Activated CD8-positive, alpha-beta memory T cell treated with anti-CD3 and anti-CD28 coated beads for 36 hours (primary cell): ENCODE measurements at regions not wholly inside any gene's neighbourhood (a gene's known extent, or its start where the extent isn't known, plus 50 kb on each side); places are given as distances from the start of the nearest gene placed in this dataset.
"Not testable (repeated sequence)": the region's sequence is repeated elsewhere in the genome, so short reads cannot be mapped to it uniquely, and the experiment has no call there.

Experiments used
- CTCF ChIA-PET: fragments of 350-600 bp; sonication (Branson Sonifier 250); formaldehyde crosslinking; loops from one replicate; lab custom pipeline; 2021; ENCODE audit warnings: antibody characterized with exemption; lab: Charles Lee
- POLR2A ChIA-PET: fragments of 350-600 bp; sonication (Branson Sonifier 250); formaldehyde crosslinking; loops from one replicate; lab custom pipeline; 2021; ENCODE audit warnings: antibody characterized with exemption; lab: Charles Lee

DNA sequence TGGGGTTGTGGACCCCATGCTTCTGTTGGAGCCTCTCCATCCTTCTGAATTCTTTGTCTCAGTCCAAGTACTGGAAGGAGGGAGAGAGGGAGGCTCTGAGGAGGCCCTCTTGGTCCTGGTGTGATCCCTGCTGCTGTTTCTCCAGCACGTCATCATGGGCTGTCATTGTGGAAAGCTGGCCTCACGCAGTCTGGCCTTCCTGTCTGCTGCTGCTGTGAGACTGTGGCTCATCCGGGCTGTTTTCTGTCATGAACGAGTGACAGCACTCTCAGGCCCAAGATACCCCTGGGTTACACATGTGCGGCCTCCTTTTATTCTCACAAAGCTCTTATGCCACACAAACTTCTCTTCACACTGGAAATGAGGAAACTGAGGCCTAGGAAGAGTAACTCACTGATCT, 499.3 kb downstream of the CCDC171 start:
- POLR2A ChIA-PET: no interaction called here
- CTCF ChIA-PET: no interaction called here

DNA sequence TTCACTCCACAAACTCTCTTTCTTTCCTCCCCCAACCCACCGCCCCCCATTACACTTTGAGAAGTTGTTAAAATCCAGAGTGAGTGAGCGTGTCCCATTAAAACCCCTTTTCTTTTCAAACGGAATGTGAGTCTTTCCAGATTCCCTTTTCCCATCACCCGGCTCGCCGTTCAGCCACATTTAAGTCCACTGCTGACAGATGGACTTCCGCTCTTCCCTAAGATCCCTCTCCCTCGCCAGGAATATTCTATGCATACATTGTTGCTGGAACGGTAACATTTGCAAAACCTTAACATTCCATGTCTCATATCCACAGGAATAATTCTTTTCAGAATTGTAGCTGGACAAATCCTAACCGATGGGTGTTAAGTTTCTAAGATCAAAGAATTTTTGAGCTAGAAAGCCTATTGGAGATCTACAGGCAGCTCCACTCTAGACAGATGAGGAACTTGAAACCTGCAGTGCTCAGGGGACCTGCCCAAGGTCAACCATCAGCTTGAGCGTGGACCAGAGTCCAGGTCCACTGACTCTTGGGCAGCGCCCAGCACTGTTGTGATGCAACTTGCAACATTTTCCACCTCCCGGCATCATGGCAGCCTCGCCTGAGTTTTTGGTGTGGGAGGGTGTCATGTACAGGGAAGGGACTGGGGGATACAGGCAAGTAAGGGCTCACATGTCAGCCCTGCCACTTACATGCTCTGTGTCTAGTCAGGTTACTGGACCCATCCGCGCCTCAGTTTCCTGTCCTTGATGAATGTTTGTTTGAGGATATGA, 500.1 kb downstream of the CCDC171 start:
- CTCF ChIA-PET: no interaction called here
- POLR2A ChIA-PET: no interaction called here

DNA sequence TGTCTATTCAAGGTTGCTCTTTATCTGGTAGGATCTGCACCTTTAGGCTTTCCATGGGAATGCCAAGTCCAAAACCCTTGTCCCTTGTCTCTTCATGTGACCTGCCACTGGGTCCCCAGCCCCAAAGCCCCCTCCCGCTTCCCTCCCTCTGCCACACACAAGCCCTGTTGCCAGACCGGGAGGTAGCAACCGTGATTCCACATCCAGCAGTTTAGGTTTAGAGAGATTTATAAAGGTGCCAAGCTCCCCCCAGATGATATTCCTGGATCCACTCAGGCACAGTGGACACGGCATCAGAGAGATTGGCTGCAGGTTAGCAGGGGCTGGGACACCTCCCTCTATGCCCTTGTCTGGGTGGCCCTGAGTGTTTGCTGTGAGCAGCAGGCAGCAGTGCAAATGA, 504.7 kb downstream of the CCDC171 start:
- ChIA-PET CTCF (interaction anchor here (0.6 kb wide), 1 partner anchor 1135 kb away, joined by 5 read pairs; no protein-coding TSS in a partner anchor), POLR2A (no interaction called here)

DNA sequence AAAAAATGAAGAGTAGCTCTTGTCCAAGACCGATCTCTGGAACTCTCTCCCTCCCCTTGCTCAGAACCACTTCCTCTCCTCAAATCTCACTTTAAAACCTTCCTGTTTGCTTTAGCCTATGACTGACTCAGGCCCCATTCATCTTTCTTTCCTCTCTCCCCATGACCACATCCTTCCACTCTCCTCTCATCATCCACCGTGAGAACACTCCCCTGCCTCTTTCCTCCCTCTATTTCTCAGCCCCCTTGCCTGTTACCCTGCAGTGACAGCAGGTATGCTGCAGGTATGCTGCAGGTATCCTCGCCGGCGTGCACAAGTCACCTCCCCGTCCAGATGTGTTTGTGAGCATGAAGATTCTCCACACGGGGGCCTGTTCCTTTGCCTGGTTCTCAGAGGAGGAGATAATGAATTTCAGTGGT, 505.3 kb downstream of the CCDC171 start:
- POLR2A ChIA-PET: no interaction called here
- CTCF ChIA-PET: no interaction called here

DNA sequence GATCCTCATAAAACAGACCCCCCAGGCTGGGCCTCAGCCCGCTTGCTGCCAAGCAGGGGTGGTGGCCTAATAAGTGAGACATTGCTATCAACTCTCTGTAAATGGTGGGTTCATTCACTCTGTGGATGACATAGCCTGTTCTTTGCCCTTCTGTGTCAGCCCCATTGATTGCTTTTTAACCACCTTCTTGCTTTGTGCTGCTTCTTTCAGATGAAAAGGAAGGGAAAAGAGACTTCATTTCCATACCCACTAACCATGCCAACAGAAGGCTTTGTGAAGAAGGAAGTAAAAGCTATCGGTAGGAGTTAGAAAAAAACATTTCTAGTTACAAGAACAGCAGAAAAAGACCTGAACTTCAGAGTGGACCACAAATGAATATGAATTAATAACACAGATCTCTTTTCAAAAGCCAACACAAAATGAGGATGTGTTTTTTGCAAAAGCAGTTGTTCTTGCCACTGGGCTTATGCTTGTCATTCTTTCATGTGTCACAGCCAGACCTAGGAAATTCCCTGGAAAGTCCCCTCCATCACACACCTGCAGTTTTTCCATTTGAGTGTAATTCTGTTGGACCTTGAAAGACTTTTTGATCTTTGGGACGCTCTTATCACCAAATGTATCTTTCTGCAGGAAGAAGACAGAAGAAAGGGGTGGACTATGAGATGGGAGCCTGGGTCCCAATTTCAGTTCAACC, 507.7 kb downstream of the CCDC171 start:
- POLR2A ChIA-PET: no interaction called here
- CTCF ChIA-PET: no interaction called here

DNA sequence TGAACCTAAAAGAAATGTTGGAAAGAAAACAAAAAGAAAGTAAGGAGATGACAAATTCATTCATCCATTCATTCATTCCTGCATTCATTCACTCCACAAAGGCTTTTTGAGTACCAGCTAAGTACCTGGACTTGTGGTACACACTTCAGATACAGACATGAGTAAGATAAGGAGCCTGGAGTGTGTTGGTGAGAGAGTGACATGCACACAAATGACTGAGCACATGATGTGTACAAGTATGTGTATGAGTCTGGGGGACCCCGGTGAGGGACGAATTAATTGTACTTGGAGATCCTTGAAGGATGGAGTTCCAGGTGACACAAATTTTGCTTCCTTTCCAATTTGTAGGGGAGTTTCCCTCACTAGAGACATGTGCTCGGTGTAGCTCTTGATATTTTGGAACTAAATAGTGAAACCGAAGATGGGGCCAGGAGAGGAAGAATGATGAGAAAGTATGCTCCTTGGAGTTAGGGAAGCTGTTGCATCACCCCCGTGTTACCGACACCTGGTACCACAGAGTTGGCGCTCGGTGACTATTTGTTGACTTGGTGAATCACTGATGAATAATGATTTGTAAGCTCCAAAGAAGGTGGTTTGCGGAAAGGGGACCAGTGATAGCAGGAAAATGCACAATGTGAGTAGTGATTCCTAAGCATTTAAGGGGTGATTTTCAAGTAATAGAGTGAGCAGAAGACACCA, 509.8 kb downstream of the CCDC171 start:
- POLR2A ChIA-PET: no interaction called here
- CTCF ChIA-PET: no interaction called here

DNA sequence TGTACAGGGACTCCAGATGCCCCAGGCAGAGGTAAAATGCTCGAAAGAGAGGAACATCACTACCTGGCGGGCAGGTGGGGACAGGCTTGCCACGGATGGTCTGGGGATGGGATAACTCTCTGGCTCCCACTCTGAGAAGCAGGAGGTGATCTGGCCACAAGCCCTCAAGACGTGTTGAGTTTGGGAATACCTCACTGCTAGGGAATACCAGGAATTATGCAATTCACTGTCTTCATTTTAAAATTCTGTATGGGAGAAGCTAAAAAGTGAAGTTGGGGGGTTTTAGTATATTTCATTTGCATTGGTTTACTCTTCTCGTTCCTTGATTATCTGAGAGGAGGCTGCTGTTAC, 510.4 kb downstream of the CCDC171 start:
- ChIA-PET CTCF (no interaction called here), POLR2A (no interaction called here)

DNA sequence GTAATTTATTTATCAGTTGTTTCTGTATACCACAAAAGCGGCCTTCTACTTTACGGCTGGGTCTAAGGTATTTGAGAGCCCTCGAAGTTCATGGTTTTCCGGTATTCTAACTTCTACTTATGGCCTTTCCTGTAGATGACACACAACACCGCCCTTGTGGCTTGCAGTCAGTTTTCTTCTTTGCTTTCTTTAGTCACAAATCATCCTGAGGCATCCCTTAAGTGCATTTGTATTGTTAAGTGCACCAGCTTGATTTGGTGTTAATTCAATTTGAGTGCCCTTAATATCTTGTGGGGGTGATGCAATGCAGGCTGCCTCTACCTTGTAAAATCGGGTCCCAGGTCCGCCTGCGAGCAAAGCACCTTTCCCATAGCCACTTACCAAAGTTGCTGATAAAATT, 511.9 kb downstream of the CCDC171 start:
- ChIA-PET CTCF (no interaction called here), POLR2A (no interaction called here)

DNA sequence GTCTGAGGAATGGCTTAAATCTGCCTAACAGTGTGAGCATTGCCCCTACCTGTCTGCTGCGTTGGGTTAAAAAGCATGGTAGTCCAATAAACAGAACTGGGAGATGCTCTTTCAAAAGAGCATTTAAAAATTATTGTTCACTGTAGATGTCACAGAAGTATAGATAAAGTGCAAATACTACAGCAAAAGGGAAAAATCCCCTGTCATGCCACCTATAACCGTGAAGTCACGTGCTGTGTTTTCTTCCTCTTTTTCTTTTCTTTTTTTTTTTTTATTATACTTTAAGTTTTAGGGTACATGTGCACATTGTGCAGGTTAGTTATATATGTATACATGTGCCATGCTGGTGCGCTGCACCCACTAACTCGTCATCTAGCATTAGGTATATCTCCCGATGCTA, 513.4 kb downstream of the CCDC171 start:
- POLR2A ChIA-PET, CTCF ChIA-PET: not testable (repeated sequence)

DNA sequence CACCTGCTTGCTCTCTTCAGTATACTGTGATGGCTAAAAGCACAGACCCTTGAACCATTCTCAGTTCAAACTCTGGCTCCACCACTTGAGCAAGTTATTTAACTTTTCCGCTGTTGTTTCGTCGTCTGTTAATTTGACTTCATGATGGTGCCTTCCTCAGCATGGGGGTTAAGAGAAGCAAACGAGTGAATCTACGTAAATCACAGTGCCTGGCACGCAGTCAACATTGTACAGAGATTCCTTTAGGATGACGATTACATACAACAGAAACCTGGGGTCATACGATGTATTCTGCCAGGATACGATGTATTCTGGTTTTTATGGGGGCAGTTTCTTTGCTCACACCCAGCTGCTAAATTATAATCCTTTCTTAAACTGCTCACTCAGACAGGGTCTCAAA, 515.6 kb downstream of the CCDC171 start:
- CTCF ChIA-PET: no interaction called here

DNA sequence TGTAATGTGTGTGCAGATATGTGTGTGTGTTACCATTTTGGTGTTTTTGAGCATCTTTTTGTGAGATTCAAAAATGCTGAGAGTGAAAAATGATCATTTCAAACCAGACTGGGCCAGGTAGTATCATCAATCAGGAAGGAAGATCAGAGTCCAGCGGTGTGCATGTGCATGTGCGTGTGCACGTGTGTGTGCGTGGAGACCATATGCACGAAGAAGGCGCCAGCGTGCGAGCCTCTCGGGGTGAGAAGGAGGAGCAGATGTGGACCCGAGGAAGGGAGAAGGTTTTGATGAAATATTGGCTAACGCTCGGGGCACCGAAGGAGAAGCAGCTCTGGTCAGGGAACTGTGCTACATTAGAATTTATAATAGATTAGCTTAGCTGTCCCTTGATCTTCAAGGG, 516.4 kb downstream of the CCDC171 start:
- ChIA-PET CTCF (no interaction called here), POLR2A (no interaction called here)

More for the DNA sequence above, 515.6 kb downstream of the CCDC171 start:
- POLR2A ChIA-PET: no interaction called here

DNA sequence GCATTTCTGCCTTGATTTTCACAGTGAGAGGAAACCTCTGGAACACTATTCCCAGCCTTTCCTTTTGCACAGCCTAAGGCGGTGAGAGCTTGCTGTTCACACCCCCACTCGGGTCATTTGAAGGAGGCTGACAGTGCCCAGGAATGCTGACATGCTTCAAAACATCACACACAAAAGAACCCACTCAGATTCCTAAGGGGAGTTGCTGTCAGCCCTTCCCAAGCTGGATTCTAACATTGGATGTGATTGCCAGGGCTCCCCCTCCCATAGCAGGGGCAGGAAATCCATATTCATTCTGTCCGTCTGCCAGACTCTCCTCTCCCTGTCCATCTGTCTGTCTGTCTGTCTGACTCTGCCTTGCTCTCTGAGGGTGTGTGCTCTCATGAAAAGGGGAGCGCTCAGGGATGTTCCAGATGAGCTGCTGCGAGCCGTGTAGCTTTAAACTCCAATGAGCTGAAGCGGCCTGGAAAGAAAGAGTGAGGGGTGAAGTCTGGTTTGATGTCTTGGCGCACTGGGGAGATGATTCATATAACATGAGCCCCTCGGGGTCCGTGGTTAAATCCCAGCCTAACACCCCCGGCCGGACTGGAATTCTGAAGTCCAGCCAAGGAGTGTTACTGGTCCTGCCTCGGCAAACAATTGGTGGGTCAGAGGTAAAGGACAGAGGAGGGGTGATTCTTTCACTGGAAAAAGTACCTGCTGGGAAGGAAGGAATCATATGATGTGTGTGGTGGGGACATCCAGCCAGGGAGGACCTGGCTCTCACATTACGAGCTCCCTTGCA, 517.0 kb downstream of the CCDC171 start:
- CTCF ChIA-PET: no interaction called here

DNA sequence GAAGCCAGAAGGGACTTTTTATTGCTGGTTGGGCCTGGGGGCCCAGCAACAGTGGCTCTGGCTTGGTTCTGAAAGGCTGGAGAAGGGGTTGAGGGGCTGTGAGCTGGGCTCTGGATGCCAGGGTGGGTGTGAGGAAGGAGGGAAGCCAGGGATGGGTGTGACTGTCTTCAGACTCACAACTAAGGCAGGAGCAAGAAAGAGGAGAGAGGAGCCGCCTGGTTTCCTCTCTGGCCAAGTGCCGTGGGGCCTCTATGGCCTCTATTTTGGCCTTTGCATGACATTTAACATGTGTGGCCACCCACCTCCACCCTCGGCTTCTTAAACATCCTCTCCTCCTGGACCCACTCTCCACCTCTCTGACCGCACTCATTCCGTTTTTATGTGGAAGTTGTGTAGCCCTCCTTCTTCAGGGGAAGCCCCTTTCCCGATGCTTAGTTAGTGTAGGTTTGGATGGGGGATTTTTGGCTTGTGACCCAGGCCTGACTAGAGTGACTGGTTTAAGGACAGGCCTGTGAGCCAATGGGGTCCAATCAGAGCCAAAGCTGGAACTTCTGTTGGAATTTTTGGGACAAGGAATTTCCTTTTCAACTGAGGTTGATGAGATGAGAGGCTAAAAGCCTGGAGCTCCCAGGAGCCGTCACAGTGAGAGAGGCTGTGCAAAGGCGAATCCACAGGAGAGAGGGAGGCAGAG, 517.8 kb downstream of the CCDC171 start:
- ChIA-PET CTCF (no interaction called here), POLR2A (no interaction called here)

More for the DNA sequence above, 517.0 kb downstream of the CCDC171 start:
- POLR2A ChIA-PET: no interaction called here

DNA sequence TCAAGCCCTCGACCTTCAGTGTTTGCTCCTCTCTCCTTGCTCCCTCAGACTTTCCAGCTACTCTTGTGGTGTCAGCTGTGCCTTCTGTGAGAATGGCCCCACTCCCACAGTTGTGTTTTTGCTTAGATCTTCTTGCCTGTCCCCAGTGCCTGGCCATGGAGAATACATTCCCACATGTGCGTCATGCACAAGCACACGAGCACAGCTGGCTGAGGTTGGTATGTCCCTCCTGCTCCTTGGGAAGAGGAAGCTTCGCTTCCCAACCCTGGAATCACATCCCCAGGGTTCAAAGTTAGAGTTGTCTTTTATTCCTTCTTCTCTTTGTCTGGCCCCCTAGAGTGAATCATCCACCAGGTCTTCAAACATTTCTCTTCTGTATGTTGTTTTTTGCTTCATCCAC, 518.6 kb downstream of the CCDC171 start:
- ChIA-PET CTCF (no interaction called here), POLR2A (no interaction called here)

DNA sequence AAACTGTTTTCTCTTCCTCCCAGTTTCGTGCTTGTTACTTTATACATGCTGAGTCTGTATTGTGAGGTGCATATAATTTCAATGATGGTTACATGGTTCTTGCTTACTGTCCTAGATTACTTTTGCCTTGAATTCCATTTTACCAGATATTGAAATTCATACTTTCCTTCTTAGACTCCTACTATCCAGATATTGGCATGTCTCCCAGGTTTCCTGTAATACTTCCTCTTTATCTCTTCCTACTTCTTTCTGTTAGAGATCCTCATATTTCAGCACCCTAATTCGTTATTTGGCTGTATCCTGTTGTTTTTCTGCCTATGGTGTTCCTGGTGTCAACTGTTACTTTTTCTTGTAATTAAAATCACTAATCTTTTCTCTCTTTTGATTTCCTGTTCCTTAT, 522.1 kb downstream of the CCDC171 start:
- ChIA-PET CTCF (no interaction called here), POLR2A (no interaction called here)

DNA sequence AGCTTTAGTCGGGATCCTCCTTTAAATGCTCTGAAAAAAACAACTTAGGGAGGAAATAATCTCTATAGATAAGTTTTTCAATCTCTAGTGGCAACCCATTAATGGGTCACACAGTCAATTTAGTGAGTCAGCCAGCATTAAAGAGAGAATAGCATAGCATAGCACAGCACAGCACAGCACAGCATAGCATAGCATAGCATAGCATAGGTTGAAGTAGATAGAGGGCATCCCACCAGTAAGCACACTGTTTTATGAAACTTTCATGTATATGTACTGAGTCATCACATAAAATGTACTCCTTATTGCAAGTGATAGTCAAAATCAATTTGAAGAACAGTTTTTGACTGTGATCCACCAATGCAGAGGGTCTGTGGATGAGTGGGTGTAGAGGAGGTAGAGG, 522.9 kb downstream of the CCDC171 start:
- ChIA-PET POLR2A (no interaction called here), CTCF (no interaction called here)

DNA sequence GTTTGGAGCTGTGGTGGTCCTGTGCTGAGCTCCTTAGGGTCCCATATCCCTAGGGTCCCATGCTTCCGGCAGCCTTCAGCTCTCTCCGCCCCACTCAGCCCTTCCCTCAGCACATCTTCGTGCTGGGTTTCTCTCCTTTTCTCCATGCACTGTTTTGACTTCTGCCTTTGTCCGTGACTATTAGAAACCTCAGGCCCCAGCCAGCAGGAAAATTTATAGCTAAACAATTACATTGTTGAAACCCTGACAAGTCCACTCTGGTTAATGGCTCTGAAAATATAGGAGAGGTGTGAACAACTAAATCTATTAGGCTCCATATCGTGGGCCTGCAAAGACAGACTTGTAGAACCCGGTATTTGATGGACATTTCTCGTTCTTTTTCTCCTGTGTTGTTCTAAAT, 523.7 kb downstream of the CCDC171 start:
- POLR2A ChIA-PET: no interaction called here
- CTCF ChIA-PET: no interaction called here

DNA sequence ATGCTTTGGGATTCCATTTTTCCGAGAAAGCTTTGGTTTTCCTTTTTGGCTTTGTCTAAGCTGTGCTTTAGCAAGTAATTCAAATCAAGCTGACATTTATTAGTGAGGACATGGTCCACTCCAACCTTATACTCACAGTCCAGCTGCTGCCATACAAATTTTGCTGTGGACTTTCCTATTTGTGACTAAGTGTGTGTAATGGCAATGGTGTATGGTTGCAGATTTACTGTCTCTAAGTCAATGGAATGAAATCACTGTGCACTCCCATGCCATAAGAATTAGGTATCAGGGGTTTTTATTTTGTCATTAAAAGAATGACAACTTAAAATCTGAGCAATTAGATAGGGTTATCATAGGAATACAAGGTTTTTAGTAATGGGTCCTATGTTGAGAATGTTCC, 530.0 kb downstream of the CCDC171 start:
- CTCF ChIA-PET: no interaction called here
- POLR2A ChIA-PET: no interaction called here

DNA sequence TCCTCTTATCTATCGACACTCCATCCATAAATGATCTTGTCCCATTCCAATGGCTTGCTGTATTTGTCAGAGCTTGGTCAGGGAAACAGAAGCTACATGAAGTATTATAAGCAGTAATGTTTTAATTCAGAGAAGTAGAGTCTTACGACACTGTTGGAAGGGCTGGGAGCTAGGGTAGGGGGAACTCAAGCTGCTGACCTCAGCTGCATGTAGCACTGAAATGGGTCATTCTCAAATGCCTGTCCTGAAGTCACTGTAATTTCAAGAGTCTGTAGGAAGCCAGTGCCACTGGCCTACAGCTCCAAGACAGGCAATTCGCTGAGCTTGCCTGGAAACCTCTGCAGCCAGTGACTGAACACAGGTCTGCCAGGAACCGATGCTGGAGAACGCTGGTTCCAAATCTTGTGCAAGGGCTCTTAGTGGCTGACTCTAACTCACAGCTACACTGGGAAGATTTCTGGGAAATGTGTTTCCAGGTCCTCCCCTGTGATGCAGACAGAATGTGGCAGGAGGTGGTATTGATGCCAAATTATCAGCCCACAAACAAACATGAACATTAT, 532.4 kb downstream of the CCDC171 start:
- POLR2A ChIA-PET: no interaction called here

More for the DNA sequence above, 532.4 kb downstream of the CCDC171 start:
- CTCF ChIA-PET: no interaction called here
